SU-DHL-6 (cell line): ENCODE measurements at regions not wholly inside any gene's neighbourhood (a gene's known extent, or its start where the extent isn't known, plus 50 kb on each side); places are given as distances from the start of the nearest gene placed in this dataset.

Experiments
- EZH2phosphoT487 ChIP-seq: fragments of 200-600 bp; sonication (generic), shearing (Covaris generic); conservative IDR thresholded peaks from 2 replicates; pipeline ENCODE4 v1.6.1; 2018; ENCODE audit warnings: mild to moderate bottlenecking, antibody characterized with exemption, low read length, moderate library complexity, mixed read lengths
- TF ChIP-seq, protein P1 (sequence below): fragments of 200-600 bp; sonication (generic); IDR thresholded peaks from one replicate; pipeline ENCODE4 v1.5.1; 2017; ENCODE audit warnings: antibody characterized with exemption, mild to moderate bottlenecking, low read length, moderate library complexity; ENCODE audit not compliant: insufficient read depth, poor library complexity, severe bottlenecking

DNA sequence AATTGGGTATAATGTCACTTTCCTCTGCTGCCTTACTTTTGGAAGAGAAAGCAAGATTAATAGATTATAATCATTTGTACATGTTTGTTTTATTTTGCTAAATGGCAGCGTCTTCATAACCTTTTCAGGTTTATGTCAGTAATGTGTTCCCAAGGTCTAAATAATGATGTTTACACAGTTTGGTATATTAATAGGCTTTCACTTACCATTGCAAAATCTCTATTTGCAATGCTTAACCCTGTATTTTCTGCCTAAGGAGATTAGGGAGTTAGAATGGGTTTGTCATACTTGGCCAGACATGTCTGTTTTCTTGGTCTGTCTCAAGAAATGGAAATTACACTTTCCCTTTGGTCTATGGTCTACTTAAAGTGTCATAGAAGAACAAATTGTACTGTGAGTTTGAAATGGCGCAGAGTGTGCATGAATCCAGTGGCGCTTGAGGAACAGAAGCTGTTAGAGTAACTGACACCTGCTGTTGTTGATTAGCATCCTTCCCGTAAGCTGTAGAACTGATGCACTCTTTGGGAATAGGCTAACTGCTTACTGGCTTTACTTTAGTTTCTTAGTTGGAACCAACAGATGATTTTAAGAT, 261.1 kb downstream of the SAMD5 start:
- TF ChIP-seq, protein P1, sequence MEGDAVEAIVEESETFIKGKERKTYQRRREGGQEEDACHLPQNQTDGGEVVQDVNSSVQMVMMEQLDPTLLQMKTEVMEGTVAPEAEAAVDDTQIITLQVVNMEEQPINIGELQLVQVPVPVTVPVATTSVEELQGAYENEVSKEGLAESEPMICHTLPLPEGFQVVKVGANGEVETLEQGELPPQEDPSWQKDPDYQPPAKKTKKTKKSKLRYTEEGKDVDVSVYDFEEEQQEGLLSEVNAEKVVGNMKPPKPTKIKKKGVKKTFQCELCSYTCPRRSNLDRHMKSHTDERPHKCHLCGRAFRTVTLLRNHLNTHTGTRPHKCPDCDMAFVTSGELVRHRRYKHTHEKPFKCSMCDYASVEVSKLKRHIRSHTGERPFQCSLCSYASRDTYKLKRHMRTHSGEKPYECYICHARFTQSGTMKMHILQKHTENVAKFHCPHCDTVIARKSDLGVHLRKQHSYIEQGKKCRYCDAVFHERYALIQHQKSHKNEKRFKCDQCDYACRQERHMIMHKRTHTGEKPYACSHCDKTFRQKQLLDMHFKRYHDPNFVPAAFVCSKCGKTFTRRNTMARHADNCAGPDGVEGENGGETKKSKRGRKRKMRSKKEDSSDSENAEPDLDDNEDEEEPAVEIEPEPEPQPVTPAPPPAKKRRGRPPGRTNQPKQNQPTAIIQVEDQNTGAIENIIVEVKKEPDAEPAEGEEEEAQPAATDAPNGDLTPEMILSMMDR = no peak
- TF ChIP-seq EZH2phosphoT487 = no peak
